ENCODE measurements at regions not wholly inside any gene's neighbourhood (a gene's known extent, or its start where the extent isn't known, plus 50 kb on each side); places are given as distances from the start of the nearest gene placed in this dataset.

DNA sequence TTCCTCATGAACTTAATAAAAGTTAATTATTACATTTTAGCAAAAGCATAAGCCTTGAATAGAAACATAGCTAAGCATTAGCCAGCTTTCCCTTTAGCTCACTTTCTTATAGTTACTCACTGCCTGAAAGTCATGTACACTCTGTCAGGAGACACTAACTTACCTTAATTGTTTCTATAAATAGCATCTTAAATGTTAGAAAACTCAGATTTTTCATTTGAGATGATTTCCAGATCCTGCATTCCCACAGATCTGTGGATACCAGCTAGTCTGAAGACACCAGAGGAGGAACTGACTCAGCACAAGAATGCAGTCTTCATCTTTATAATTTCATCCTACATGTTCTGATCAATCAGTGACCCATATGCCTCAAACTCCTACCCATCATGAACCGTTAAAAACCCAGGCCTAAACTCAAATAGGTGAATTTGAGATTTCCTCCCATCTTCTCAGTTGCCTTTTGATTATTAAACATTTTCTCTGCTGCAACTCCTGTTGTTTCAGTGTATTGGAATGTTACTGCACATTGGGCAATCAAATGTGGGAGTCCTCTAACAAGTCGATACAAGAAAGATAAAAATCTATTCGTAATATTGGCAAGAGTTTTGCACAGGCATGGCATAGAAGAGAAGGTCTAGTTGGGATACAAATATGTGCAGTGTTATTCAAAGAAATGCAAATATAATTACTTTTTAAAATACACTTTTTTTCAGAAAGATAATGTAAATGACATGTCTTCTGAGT lies 857.4 kb upstream of the CDH2 start (continued):
- TF ChIP-seq, protein P1, sequence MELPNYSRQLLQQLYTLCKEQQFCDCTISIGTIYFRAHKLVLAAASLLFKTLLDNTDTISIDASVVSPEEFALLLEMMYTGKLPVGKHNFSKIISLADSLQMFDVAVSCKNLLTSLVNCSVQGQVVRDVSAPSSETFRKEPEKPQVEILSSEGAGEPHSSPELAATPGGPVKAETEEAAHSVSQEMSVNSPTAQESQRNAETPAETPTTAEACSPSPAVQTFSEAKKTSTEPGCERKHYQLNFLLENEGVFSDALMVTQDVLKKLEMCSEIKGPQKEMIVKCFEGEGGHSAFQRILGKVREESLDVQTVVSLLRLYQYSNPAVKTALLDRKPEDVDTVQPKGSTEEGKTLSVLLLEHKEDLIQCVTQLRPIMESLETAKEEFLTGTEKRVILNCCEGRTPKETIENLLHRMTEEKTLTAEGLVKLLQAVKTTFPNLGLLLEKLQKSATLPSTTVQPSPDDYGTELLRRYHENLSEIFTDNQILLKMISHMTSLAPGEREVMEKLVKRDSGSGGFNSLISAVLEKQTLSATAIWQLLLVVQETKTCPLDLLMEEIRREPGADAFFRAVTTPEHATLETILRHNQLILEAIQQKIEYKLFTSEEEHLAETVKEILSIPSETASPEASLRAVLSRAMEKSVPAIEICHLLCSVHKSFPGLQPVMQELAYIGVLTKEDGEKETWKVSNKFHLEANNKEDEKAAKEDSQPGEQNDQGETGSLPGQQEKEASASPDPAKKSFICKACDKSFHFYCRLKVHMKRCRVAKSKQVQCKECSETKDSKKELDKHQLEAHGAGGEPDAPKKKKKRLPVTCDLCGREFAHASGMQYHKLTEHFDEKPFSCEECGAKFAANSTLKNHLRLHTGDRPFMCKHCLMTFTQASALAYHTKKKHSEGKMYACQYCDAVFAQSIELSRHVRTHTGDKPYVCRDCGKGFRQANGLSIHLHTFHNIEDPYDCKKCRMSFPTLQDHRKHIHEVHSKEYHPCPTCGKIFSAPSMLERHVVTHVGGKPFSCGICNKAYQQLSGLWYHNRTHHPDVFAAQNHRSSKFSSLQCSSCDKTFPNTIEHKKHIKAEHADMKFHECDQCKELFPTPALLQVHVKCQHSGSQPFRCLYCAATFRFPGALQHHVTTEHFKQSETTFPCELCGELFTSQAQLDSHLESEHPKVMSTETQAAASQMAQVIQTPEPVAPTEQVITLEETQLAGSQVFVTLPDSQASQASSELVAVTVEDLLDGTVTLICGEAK (IDR thresholded peaks at IDR 0.05), result no peak
- TF ChIP-seq, protein P1 (CRISPR knock-in tag; IDR thresholded peaks at IDR 0.05), result no peak
- TF ChIP-seq KDM2A (CRISPR knock-in tag; IDR thresholded peaks at IDR 0.05; ENCODE audit: borderline replicate concordance, low read depth) (no peak), ZNF766 (CRISPR knock-in tag; IDR thresholded peaks at IDR 0.05; ENCODE audit: borderline replicate concordance) (no peak), ZNF777 (CRISPR knock-in tag; IDR thresholded peaks at IDR 0.05) (no peak)
- TF ChIP-seq, protein P2, sequence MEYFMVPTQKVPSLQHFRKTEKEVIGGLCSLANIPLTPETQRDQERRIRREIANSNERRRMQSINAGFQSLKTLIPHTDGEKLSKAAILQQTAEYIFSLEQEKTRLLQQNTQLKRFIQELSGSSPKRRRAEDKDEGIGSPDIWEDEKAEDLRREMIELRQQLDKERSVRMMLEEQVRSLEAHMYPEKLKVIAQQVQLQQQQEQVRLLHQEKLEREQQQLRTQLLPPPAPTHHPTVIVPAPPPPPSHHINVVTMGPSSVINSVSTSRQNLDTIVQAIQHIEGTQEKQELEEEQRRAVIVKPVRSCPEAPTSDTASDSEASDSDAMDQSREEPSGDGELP (IDR thresholded peaks at IDR 0.05; ENCODE audit: borderline replicate concordance, low read depth), result no peak
